NCI-H460 (cell line): ENCODE measurements at regions not wholly inside any gene's neighbourhood (a gene's known extent, or its start where the extent isn't known, plus 50 kb on each side); places are given as distances from the start of the nearest gene placed in this dataset.

Source experiments
- DNase-seq: peaks from one replicate; pipeline ENCODE4 v3.0.0-alpha.2; 2016; ENCODE audit warnings: low read depth; ENCODE audit errors: extremely low read depth

- no peak for DNase-seq
These were observed 205.7 kb upstream of the RIOK2 start for GRCh38 chr5:97388794-97389193.

- no peak for DNase-seq
These were observed 217.5 kb upstream of the RIOK2 start for GRCh38 chr5:97400537-97400936.

- no peak for DNase-seq
These were observed 222.9 kb upstream of the RIOK2 start for GRCh38 chr5:97405941-97406340.

- no peak for DNase-seq
These were observed 224.1 kb upstream of the RIOK2 start for GRCh38 chr5:97406946-97407676.

- no peak for DNase-seq
These were observed 225.3 kb upstream of the RIOK2 start for GRCh38 chr5:97408331-97408730.

- DNase-seq, result no peak
These were observed 229.9 kb upstream of the RIOK2 start for GRCh38 chr5:97412959-97413358.

- DNase-seq, result no peak
These were observed 234.9 kb upstream of the RIOK2 start for GRCh38 chr5:97417986-97418385.

GRCh38 chr5:97418462-97418861, 235.4 kb upstream of the RIOK2 start:
- no peak for DNase-seq

- no peak for DNase-seq
These were observed 237.6 kb upstream of the RIOK2 start for GRCh38 chr5:97420646-97421045.

- no peak for DNase-seq
These were observed 239.6 kb upstream of the RIOK2 start for GRCh38 chr5:97422678-97423077.

- no peak for DNase-seq
These were observed 242.5 kb upstream of the RIOK2 start for GRCh38 chr5:97425511-97425910.

GRCh38 chr5:97427235-97427634, 244.2 kb upstream of the RIOK2 start:
- no peak for DNase-seq

- DNase-seq, result no peak
These were observed 251.0 kb upstream of the RIOK2 start for GRCh38 chr5:97434021-97434420.

GRCh38 chr5:97436405-97436804, 253.4 kb upstream of the RIOK2 start:
- no peak for DNase-seq

- no peak for DNase-seq
These were observed 260.7 kb upstream of the RIOK2 start for GRCh38 chr5:97443740-97444139.

- no peak for DNase-seq
These were observed 266.1 kb upstream of the RIOK2 start for GRCh38 chr5:97449172-97449571.

GRCh38 chr5:97452646-97453045, 269.6 kb upstream of the RIOK2 start:
- DNase-seq, result no peak

GRCh38 chr5:97453263-97453662, 270.2 kb upstream of the RIOK2 start:
- DNase-seq, result no peak

- DNase-seq, result no peak
These were observed 271.0 kb upstream of the RIOK2 start for GRCh38 chr5:97454015-97454414.

GRCh38 chr5:97455996-97456395, 272.9 kb upstream of the RIOK2 start:
- no peak for DNase-seq

- no peak for DNase-seq
These were observed 275.8 kb upstream of the RIOK2 start for GRCh38 chr5:97458851-97459250.

- no peak for DNase-seq
These were observed 288.9 kb upstream of the RIOK2 start for GRCh38 chr5:97471951-97472350.

- DNase-seq, result no peak
These were observed 292.8 kb upstream of the RIOK2 start for GRCh38 chr5:97475847-97476246.
